ENCODE measurements at regions not wholly inside any gene's neighbourhood (a gene's known extent, or its start where the extent isn't known, plus 50 kb on each side); places are given as distances from the start of the nearest gene placed in this dataset.

GRCh38 chr17:69764146-69764545 lies 310.9 kb upstream of the KCNJ16 start:
- DNase-seq (ENCODE audit: low read depth) = no peak
- no peak overlapping the region for H3K4me3 ChIP-seq (ENCODE audit: low read length)
- no peak for TF ChIP-seq CTCF (conservative IDR thresholded peaks at IDR 0.05; ENCODE audit: low read depth, low read length)

GRCh38 chr17:69769050-69769449 lies 306.0 kb upstream of the KCNJ16 start:
- no peak for DNase-seq (ENCODE audit: low read depth)
- H3K4me3 ChIP-seq (ENCODE audit: low read length) = no peak overlapping the region
- no peak for TF ChIP-seq CTCF (conservative IDR thresholded peaks at IDR 0.05; ENCODE audit: low read depth, low read length)

- DNase-seq (ENCODE audit: low read depth) = peak; percentile 56
- no peak overlapping the region for H3K4me3 ChIP-seq (ENCODE audit: low read length)
- no peak for TF ChIP-seq CTCF (conservative IDR thresholded peaks at IDR 0.05; ENCODE audit: low read depth, low read length)
Measured at GRCh38 chr17:69773081-69773480, 301.9 kb upstream of the KCNJ16 start.

GRCh38 chr17:69779378-69780214 lies 295.4 kb upstream of the KCNJ16 start:
- H3K4me3 ChIP-seq (ENCODE audit: low read length) = no peak overlapping the region
- no peak for TF ChIP-seq CTCF (conservative IDR thresholded peaks at IDR 0.05; ENCODE audit: low read depth, low read length)
- no peak for DNase-seq (ENCODE audit: low read depth)

GRCh38 chr17:69783865-69784264 lies 291.2 kb upstream of the KCNJ16 start:
- TF ChIP-seq CTCF (conservative IDR thresholded peaks at IDR 0.05; ENCODE audit: low read depth, low read length) = no peak
- no peak for DNase-seq (ENCODE audit: low read depth)
- no peak overlapping the region for H3K4me3 ChIP-seq (ENCODE audit: low read length)

- TF ChIP-seq CTCF (conservative IDR thresholded peaks at IDR 0.05; ENCODE audit: low read depth, low read length) = no peak
- DNase-seq (ENCODE audit: low read depth) = no peak
- no peak overlapping the region for H3K4me3 ChIP-seq (ENCODE audit: low read length)
Measured at GRCh38 chr17:69788957-69789356, 286.1 kb upstream of the KCNJ16 start.

- no peak for TF ChIP-seq CTCF (conservative IDR thresholded peaks at IDR 0.05; ENCODE audit: low read depth, low read length)
- H3K4me3 ChIP-seq (ENCODE audit: low read length) = no peak overlapping the region
- no peak for DNase-seq (ENCODE audit: low read depth)
Measured at GRCh38 chr17:69796078-69796477, 278.9 kb upstream of the KCNJ16 start.

Data from retinal pigment epithelial cell (primary cell).